ENCODE measurements at regions not wholly inside any gene's neighbourhood (a gene's known extent, or its start where the extent isn't known, plus 50 kb on each side); places are given as distances from the start of the nearest gene placed in this dataset.

GRCh38 chr17:54408731-54409130 is 491.9 kb upstream of the TOM1L1 start:
- TF ChIP-seq CTCF (IDR thresholded peaks at IDR 0.05; ENCODE audit: insufficient read depth, low read length, poor library complexity, severe bottlenecking) (no peak), EZH2phosphoT487 (conservative IDR thresholded peaks at IDR 0.05; ENCODE audit: low read length) (no peak)
